ENCODE measurements at regions not wholly inside any gene's neighbourhood (a gene's known extent, or its start where the extent isn't known, plus 50 kb on each side); places are given as distances from the start of the nearest gene placed in this dataset.

- no peak overlapping the region for H3K4me3 ChIP-seq (ENCODE audit: low read depth, low read length)
- TF ChIP-seq CTCF (IDR thresholded peaks at IDR 0.05; ENCODE audit: low read depth, low read length) = no peak
Measured at GRCh38 chr20:12874933-12875332, 133.8 kb upstream of the SPTLC3 start.

DNA sequence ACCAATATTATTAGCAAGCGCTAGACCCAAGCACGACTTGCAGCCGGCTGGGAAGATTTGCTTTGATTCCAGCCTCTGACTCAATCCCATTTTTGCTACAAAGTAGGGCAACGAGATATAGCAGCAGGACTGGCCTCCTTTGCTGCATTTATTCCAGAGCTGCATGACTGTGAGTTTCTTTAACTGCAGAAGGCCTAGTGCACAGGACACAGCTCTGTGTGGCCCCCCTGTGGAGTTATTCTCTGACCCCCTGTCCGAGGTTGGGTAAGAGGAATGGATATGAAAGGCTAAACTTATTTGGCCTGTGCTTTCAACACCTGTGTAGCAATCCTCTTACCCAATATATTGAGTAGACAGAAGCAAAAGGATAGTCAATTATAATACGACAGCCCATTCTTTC lies 133.3 kb upstream of the SPTLC3 start:
- TF ChIP-seq CTCF (IDR thresholded peaks at IDR 0.05; ENCODE audit: low read depth, low read length) = no peak
- H3K4me3 ChIP-seq (ENCODE audit: low read depth, low read length) = no peak overlapping the region

DNA sequence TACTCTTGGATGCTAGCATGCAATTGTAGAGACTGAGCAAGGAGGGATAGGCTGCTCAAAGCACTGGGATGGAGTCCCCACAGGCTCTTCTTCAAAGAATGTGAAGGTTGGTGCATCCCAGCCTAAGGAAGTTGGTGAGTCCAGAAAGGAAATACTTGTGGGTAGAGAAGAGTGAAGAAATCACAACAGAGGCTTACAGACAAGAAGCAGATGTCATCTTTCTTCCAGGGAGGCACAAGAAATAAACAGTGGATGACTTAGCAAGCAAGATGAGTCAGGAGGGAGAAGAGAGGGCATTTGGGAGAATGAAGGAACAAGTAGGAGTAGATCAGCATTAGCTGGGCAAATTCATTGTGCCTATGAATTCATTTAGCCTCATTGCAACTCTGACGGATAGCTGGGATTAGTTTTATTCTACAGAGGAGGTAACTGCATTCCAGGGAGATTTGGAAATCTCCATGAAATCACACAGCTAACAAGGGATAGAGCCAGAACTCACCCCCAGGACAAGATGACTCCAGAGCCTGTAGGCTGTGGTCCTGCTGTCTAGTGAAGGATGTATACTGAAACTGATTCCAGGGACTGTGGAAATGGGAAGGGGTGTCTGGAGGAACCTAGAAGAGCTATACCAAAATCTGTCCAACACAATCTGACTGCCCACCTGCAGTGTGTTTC lies 125.8 kb upstream of the SPTLC3 start:
- TF ChIP-seq CTCF (IDR thresholded peaks at IDR 0.05; ENCODE audit: low read depth, low read length) = no peak
- no peak overlapping the region for H3K4me3 ChIP-seq (ENCODE audit: low read depth, low read length)

GRCh38 chr20:12883507-12883885 lies 125.3 kb upstream of the SPTLC3 start:
- TF ChIP-seq CTCF (IDR thresholded peaks at IDR 0.05; ENCODE audit: low read depth, low read length) = no peak

DNA sequence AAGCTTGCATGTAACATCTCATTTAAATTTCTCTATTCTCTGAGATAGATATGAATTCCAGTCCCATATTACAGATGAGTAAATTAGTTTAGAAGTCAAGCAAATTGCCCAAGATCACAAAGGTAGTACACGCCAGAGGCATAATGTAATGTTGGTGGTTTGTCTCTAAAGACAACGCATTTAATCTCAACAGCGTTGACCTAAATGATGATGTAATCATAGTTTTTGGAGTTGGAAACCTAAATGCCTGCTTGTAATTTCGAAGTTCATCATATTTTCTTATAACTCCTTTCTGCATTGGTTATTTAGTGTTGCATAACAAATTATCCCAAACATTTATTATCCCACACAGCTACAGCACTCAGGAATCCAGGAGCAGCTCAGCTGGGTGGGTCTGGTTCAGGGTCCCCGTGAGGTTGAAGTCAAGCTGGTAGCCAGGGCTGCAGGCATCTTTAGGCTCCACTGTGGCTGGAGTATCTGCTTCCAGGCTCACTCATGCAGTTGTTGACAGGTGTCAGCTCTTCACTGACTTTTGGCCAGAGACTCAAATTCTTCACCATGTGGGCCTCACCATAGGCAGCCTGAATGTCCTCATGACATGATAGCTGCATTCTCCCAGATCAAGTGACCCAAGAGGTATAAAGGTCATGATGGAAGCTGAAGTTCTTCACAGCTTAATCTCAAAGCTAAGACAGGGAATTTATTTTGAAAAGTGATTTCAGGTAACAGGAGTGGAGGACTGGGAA lies 122.0 kb upstream of the SPTLC3 start:
- no peak for TF ChIP-seq CTCF (IDR thresholded peaks at IDR 0.05; ENCODE audit: low read depth, low read length)
- H3K4me3 ChIP-seq (ENCODE audit: low read depth, low read length) = no peak overlapping the region

More at GRCh38 chr20:12883507-12883885, 125.3 kb upstream of the SPTLC3 start:
- no peak overlapping the region for H3K4me3 ChIP-seq (ENCODE audit: low read depth, low read length)

GRCh38 chr20:12891643-12892042 lies 117.1 kb upstream of the SPTLC3 start:
- no peak overlapping the region for H3K4me3 ChIP-seq (ENCODE audit: low read depth, low read length)
- no peak for TF ChIP-seq CTCF (IDR thresholded peaks at IDR 0.05; ENCODE audit: low read depth, low read length)

DNA sequence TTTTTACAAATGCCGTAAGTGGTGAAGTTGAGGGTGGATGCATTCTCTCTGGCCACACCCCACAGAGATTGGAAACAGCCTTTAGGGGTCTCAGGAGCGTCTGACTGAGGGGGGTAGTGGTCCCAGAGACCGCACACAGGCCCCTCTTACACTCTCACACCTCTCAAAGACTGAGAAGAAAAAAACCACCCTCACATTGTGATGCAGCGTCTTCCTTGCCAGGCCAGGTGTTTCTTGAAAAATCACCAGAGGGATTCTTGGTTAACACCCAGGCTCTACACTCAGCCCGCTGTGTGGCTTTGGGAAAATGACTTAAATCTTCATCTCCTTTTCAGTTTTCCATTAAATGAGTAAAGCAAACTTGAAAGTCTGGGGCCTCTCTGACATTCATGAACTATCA lies 115.8 kb upstream of the SPTLC3 start:
- no peak for TF ChIP-seq CTCF (IDR thresholded peaks at IDR 0.05; ENCODE audit: low read depth, low read length)
- H3K4me3 ChIP-seq (ENCODE audit: low read depth, low read length) = no peak overlapping the region
